Erythroblast (primary cell): ENCODE measurements at regions not wholly inside any gene's neighbourhood (a gene's known extent, or its start where the extent isn't known, plus 50 kb on each side); places are given as distances from the start of the nearest gene placed in this dataset.

Experiments
- GATA1 ChIP-seq: IDR thresholded peaks from 2 replicates; pipeline ENCODE4 v1.6.1; 2011; ENCODE audit warnings: low read depth, mild to moderate bottlenecking, control low read depth, low read length, moderate library complexity
- POLR2A ChIP-seq: IDR thresholded peaks from 2 replicates; pipeline ENCODE4 v1.6.1; 2011; ENCODE audit warnings: mild to moderate bottlenecking, low read length

DNA sequence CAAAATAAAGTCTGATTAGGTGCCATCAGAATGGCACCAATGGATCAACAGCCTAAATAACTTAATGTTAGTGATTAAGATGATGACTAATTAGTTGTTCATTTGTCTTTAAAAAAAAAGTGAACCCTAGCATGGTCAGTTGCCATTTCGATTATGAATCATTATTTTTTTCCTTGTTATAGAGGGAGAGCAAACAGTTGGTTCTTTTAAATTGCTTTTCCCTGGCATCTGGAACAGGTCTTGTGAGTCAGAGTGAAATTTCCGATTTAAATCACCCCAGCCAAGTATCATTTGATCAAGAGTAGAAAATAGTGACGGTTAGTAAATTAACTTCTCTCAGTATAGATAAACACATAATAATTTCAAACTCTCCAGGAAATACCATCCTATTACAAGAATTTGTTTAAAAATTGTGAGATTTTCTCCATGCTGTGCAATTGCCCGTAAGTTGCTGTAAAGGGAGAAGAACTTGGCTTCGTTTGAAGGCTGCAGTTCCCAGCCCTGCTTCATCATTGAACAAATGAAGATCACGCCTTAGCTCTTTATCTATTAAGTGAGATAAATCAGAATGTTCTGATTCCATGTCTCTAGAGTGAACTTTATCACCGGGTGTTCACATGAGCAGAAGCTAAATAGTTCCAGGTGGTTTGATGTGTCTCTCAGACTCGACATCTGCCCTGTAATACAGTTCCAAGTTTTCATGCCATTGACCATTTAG, 741.3 kb downstream of the DOK5 start:
- TF ChIP-seq POLR2A (no peak), GATA1 (no peak)
